ENCODE measurements at regions not wholly inside any gene's neighbourhood (a gene's known extent, or its start where the extent isn't known, plus 50 kb on each side); places are given as distances from the start of the nearest gene placed in this dataset.

GRCh38 chr16:76162046-76162445 lies 115.2 kb upstream of the CNTNAP4 start:
- no peaks in the 10 kb centered on the region for H3K27me3 ChIP-seq (ENCODE audit: control insufficient read depth, insufficient read depth, low read length)
- no peak overlapping the region for H3K27ac ChIP-seq (ENCODE audit: low read length)
- CTCF ChIA-PET: no interaction called here
- H3K36me3 ChIP-seq (ENCODE audit: control insufficient read depth, insufficient read depth, low read length): no peaks in the 10 kb centered on the region
- no TSS peak for BruUV-seq (replicated peaks)
- intact Hi-C loops (cut with micrococcal nuclease; ENCODE audit: unreplicated experiment) (no loop called here), in situ Hi-C loops (cut with HindIII; ENCODE audit: low pct_unique_long_range_greater_than_20kb, low sequenced_read_pairs) (no loop called here)
- no peaks in the 10 kb centered on the region for H3K4me1 ChIP-seq (ENCODE audit: control insufficient read depth, insufficient read depth, low read length)
- POLR2A ChIA-PET: no interaction called here
- no peak for TF ChIP-seq CTCF (IDR thresholded peaks at IDR 0.05)
- TF ChIP-seq TCF7L2 (IDR thresholded peaks at IDR 0.05; ENCODE audit: low read depth, low read length): no peak
- TF ChIP-seq REST (IDR thresholded peaks at IDR 0.05; ENCODE audit: insufficient read depth in 1 of 2, low read depth in 2 of 2, low read length in 1 of 2): no peak
- TF ChIP-seq SIN3A (IDR thresholded peaks at IDR 0.05; ENCODE audit: borderline replicate concordance, insufficient read depth, low read depth, low read length): no peak
- TF ChIP-seq POLR2AphosphoS5 (IDR thresholded peaks at IDR 0.05; ENCODE audit: low read depth, low read length): no peak
- ATAC-seq: no peak
- DNase-seq (ENCODE audit: low read depth, low spot score): no peak
- no peaks in the 10 kb centered on the region for H3K9me3 ChIP-seq (ENCODE audit: control insufficient read depth, insufficient read depth, low read depth, low read length)
- no peak overlapping the region for H3K4me3 ChIP-seq (ENCODE audit: low read depth in 2 of 2, low read length in 2 of 2)

GRCh38 chr16:76164970-76165558 lies 112.1 kb upstream of the CNTNAP4 start:
- CTCF ChIA-PET: no interaction called here

More at GRCh38 chr16:76164970-76165558, 112.1 kb upstream of the CNTNAP4 start:
- BruUV-seq (replicated peaks): no TSS peak
- H3K27ac ChIP-seq (ENCODE audit: low read length): no peak overlapping the region
- no peak overlapping the region for H3K4me3 ChIP-seq (ENCODE audit: low read depth in 2 of 2, low read length in 2 of 2)
- no peak for ATAC-seq
- no peaks in the 10 kb centered on the region for H3K4me1 ChIP-seq (ENCODE audit: control insufficient read depth, insufficient read depth, low read length)
- H3K36me3 ChIP-seq (ENCODE audit: control insufficient read depth, insufficient read depth, low read length): no peaks in the 10 kb centered on the region
- intact Hi-C loops (cut with micrococcal nuclease; ENCODE audit: unreplicated experiment) (no loop called here), in situ Hi-C loops (cut with HindIII; ENCODE audit: low pct_unique_long_range_greater_than_20kb, low sequenced_read_pairs) (no loop called here)
- no peaks in the 10 kb centered on the region for H3K27me3 ChIP-seq (ENCODE audit: control insufficient read depth, insufficient read depth, low read length)
- H3K9me3 ChIP-seq (ENCODE audit: control insufficient read depth, insufficient read depth, low read depth, low read length): no peaks in the 10 kb centered on the region
- POLR2A ChIA-PET: interaction anchor here (0.7 kb wide), 1 partner anchor 14 kb away, joined by 6 read pairs; no protein-coding TSS in a partner anchor
- TF ChIP-seq SIN3A (IDR thresholded peaks at IDR 0.05; ENCODE audit: borderline replicate concordance, insufficient read depth, low read depth, low read length) (no peak), CTCF (IDR thresholded peaks at IDR 0.05) (no peak), TCF7L2 (IDR thresholded peaks at IDR 0.05; ENCODE audit: low read depth, low read length) (no peak), REST (IDR thresholded peaks at IDR 0.05; ENCODE audit: insufficient read depth in 1 of 2, low read depth in 2 of 2, low read length in 1 of 2) (no peak), POLR2AphosphoS5 (IDR thresholded peaks at IDR 0.05; ENCODE audit: low read depth, low read length) (no peak)
- no peak for DNase-seq (ENCODE audit: low read depth, low spot score)
